HFF-Myc (cell line): ENCODE measurements at regions not wholly inside any gene's neighbourhood (a gene's known extent, or its start where the extent isn't known, plus 50 kb on each side); places are given as distances from the start of the nearest gene placed in this dataset.

Source experiments
- DNase-seq: peaks from one replicate; pipeline ENCODE4 v3.0.0-alpha.2; 2011; ENCODE audit warnings: low read depth; ENCODE audit errors: extremely low read depth
- H3K4me3 ChIP-seq: replicated peaks from 2 replicates; pipeline ENCODE4 v1.5.1; 2011; ENCODE audit warnings: low read depth, mild to moderate bottlenecking, control low read depth, low read length
- CTCF ChIP-seq: IDR thresholded peaks from 2 replicates; pipeline ENCODE4 v1.5.1; 2012; ENCODE audit warnings: mild to moderate bottlenecking, low read depth, low read length, control low read depth; ENCODE audit errors: missing control alignments

GRCh38 chr10:65846541-65846940 lies 1079.3 kb upstream of the LRRTM3 start:
- TF ChIP-seq CTCF, result no peak
- H3K4me3 ChIP-seq, result no peak overlapping the region
- no peak for DNase-seq

GRCh38 chr10:65846949-65847348 lies 1078.9 kb upstream of the LRRTM3 start:
- no peak for DNase-seq
- TF ChIP-seq CTCF, result no peak
- no peak overlapping the region for H3K4me3 ChIP-seq

GRCh38 chr10:65847436-65848230 lies 1078.2 kb upstream of the LRRTM3 start:
- no peak for DNase-seq
- TF ChIP-seq CTCF, result no peak

GRCh38 chr10:65858841-65859240 lies 1067.0 kb upstream of the LRRTM3 start:
- no peak for TF ChIP-seq CTCF
- no peak for DNase-seq

More at GRCh38 chr10:65847436-65848230, 1078.2 kb upstream of the LRRTM3 start:
- no peak overlapping the region for H3K4me3 ChIP-seq

GRCh38 chr10:65861249-65861648 lies 1064.6 kb upstream of the LRRTM3 start:
- DNase-seq, result no peak
- TF ChIP-seq CTCF, result no peak
- H3K4me3 ChIP-seq, result no peak overlapping the region

More at GRCh38 chr10:65858841-65859240, 1067.0 kb upstream of the LRRTM3 start:
- no peak overlapping the region for H3K4me3 ChIP-seq
